Liver (tissue), 3 donors: ENCODE measurements at regions not wholly inside any gene's neighbourhood (a gene's known extent, or its start where the extent isn't known, plus 50 kb on each side); places are given as distances from the start of the nearest gene placed in this dataset.

Source experiments
- FOXA2 ChIP-seq: IDR thresholded peaks from 2 replicates; pipeline ENCODE4 v1.6.1; 2016; ENCODE audit warnings: antibody characterized with exemption
- GABPA ChIP-seq, 2 donors: IDR thresholded peaks in 1 of 2; conservative IDR thresholded peaks in 1 of 2; 2 replicates each; pipeline ENCODE4 v1.6.1; 2016; ENCODE audit warnings: antibody characterized with exemption in 2 of 2, mild to moderate bottlenecking in 1 of 2, moderate library complexity in 1 of 2
- JUND ChIP-seq, 2 donors: IDR thresholded peaks; 2 replicates each; pipeline ENCODE4 v1.6.1; 2016; ENCODE audit warnings: antibody characterized with exemption in 2 of 2
- RAD21 ChIP-seq, 2 donors: IDR thresholded peaks; 2 replicates each; pipeline ENCODE4 v1.6.1; 2016; ENCODE audit warnings: antibody characterized with exemption in 2 of 2, mild to moderate bottlenecking in 2 of 2
- RXRA ChIP-seq, 2 donors: IDR thresholded peaks; 2 replicates each; pipeline ENCODE4 v1.6.1; 2017 to 2018; ENCODE audit warnings: antibody characterized with exemption in 2 of 2, mild to moderate bottlenecking in 1 of 2
- SP1 ChIP-seq: IDR thresholded peaks from 2 replicates; pipeline ENCODE4 v1.6.1; 2018; ENCODE audit warnings: antibody characterized with exemption, mild to moderate bottlenecking
- TAF1 ChIP-seq: conservative IDR thresholded peaks from 2 replicates; pipeline ENCODE4 v1.6.1; 2016; ENCODE audit warnings: antibody characterized with exemption, mild to moderate bottlenecking
- YY1 ChIP-seq: IDR thresholded peaks from 2 replicates; pipeline ENCODE4 v1.6.1; 2016; ENCODE audit warnings: antibody characterized with exemption, mild to moderate bottlenecking
- TF ChIP-seq, protein P1 (sequence below): fragments of 150-350 bp; IDR thresholded peaks from 2 replicates; pipeline ENCODE4 v1.5.1; 2017; ENCODE audit warnings: improper control_type of control experiment, low read depth, low read length; ENCODE audit not compliant: missing input control
- TF ChIP-seq, protein P2 (sequence below): IDR thresholded peaks from 2 replicates; pipeline ENCODE4 v1.6.1; 2016; ENCODE audit warnings: antibody characterized with exemption
- TF ChIP-seq, protein P3 (sequence below): IDR thresholded peaks from 2 replicates; pipeline ENCODE4 v1.6.1; 2016; ENCODE audit warnings: antibody characterized with exemption
- TF ChIP-seq, protein P4 (sequence below): IDR thresholded peaks from 2 replicates; pipeline ENCODE4 v1.6.1; 2016; ENCODE audit warnings: antibody characterized with exemption, mild to moderate bottlenecking
- donor health status: healthy.
- donor health status: healthy.

DNA sequence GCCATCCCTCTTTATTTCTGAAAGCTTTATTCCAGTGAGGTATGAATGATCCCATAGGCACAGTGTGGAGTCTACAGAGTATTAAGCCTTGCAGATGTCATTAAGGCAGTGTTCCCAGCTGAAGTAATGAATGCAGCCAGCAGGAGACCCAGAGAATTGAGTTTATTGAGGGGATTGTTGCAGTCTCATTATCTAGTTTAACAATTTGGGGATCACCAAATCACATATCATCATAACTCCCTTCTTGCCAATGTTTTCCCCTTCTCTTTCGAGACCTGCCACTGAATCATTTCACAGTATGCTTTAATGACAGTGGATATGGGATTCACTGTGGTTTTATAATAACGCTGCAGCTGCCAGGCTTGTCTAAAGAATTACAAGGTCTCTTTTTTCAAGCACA is 249.3 kb upstream of the FSHR start:
- no peak for TF ChIP-seq SP1
- TF ChIP-seq, protein P1, sequence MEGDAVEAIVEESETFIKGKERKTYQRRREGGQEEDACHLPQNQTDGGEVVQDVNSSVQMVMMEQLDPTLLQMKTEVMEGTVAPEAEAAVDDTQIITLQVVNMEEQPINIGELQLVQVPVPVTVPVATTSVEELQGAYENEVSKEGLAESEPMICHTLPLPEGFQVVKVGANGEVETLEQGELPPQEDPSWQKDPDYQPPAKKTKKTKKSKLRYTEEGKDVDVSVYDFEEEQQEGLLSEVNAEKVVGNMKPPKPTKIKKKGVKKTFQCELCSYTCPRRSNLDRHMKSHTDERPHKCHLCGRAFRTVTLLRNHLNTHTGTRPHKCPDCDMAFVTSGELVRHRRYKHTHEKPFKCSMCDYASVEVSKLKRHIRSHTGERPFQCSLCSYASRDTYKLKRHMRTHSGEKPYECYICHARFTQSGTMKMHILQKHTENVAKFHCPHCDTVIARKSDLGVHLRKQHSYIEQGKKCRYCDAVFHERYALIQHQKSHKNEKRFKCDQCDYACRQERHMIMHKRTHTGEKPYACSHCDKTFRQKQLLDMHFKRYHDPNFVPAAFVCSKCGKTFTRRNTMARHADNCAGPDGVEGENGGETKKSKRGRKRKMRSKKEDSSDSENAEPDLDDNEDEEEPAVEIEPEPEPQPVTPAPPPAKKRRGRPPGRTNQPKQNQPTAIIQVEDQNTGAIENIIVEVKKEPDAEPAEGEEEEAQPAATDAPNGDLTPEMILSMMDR: no peak
- TF ChIP-seq YY1: no peak
- no peak for TF ChIP-seq RAD21 (IDR thresholded peaks at IDR 0.05)
- TF ChIP-seq, protein P2, sequence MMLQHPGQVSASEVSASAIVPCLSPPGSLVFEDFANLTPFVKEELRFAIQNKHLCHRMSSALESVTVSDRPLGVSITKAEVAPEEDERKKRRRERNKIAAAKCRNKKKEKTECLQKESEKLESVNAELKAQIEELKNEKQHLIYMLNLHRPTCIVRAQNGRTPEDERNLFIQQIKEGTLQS: no peak
- TF ChIP-seq, protein P3, sequence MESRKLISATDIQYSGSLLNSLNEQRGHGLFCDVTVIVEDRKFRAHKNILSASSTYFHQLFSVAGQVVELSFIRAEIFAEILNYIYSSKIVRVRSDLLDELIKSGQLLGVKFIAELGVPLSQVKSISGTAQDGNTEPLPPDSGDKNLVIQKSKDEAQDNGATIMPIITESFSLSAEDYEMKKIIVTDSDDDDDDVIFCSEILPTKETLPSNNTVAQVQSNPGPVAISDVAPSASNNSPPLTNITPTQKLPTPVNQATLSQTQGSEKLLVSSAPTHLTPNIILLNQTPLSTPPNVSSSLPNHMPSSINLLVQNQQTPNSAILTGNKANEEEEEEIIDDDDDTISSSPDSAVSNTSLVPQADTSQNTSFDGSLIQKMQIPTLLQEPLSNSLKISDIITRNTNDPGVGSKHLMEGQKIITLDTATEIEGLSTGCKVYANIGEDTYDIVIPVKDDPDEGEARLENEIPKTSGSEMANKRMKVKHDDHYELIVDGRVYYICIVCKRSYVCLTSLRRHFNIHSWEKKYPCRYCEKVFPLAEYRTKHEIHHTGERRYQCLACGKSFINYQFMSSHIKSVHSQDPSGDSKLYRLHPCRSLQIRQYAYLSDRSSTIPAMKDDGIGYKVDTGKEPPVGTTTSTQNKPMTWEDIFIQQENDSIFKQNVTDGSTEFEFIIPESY: no peak
- TF ChIP-seq GABPA (IDR thresholded peaks at IDR 0.05 in 1 of 2, conservative IDR thresholded peaks at IDR 0.05 in 1 of 2): no peak
- TF ChIP-seq, protein P4, sequence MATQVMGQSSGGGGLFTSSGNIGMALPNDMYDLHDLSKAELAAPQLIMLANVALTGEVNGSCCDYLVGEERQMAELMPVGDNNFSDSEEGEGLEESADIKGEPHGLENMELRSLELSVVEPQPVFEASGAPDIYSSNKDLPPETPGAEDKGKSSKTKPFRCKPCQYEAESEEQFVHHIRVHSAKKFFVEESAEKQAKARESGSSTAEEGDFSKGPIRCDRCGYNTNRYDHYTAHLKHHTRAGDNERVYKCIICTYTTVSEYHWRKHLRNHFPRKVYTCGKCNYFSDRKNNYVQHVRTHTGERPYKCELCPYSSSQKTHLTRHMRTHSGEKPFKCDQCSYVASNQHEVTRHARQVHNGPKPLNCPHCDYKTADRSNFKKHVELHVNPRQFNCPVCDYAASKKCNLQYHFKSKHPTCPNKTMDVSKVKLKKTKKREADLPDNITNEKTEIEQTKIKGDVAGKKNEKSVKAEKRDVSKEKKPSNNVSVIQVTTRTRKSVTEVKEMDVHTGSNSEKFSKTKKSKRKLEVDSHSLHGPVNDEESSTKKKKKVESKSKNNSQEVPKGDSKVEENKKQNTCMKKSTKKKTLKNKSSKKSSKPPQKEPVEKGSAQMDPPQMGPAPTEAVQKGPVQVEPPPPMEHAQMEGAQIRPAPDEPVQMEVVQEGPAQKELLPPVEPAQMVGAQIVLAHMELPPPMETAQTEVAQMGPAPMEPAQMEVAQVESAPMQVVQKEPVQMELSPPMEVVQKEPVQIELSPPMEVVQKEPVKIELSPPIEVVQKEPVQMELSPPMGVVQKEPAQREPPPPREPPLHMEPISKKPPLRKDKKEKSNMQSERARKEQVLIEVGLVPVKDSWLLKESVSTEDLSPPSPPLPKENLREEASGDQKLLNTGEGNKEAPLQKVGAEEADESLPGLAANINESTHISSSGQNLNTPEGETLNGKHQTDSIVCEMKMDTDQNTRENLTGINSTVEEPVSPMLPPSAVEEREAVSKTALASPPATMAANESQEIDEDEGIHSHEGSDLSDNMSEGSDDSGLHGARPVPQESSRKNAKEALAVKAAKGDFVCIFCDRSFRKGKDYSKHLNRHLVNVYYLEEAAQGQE: no peak
- TF ChIP-seq TAF1: no peak
- no peak for TF ChIP-seq FOXA2
- TF ChIP-seq JUND (IDR thresholded peaks at IDR 0.05): no peak
- no peak for TF ChIP-seq RXRA (IDR thresholded peaks at IDR 0.05)
